IPS-20b (cell line): ENCODE measurements at regions not wholly inside any gene's neighbourhood (a gene's known extent, or its start where the extent isn't known, plus 50 kb on each side); places are given as distances from the start of the nearest gene placed in this dataset.

Experiments
- H3K27ac ChIP-seq: one replicate; pipeline ENCODE4 v1.5.1; 2013; ENCODE audit warnings: low read length
- H3K27me3 ChIP-seq: 2 replicates; pipeline ENCODE4 v1.6.1; 2013; ENCODE audit warnings: mild to moderate bottlenecking, low read length, inconsistent platforms; ENCODE audit not compliant: insufficient read depth
- H3K36me3 ChIP-seq: 2 replicates; pipeline ENCODE4 v1.6.1; 2013; ENCODE audit warnings: low read depth, mild to moderate bottlenecking, inconsistent platforms, low read length, moderate library complexity; ENCODE audit not compliant: insufficient read depth
- H3K4me1 ChIP-seq: 2 replicates; pipeline ENCODE4 v1.6.1; 2013; ENCODE audit warnings: mild to moderate bottlenecking, control low read depth, inconsistent platforms, low read length, moderate library complexity; ENCODE audit not compliant: insufficient read depth
- H3K4me3 ChIP-seq: 2 replicates; pipeline ENCODE4 v1.5.1; 2013; ENCODE audit warnings: mild to moderate bottlenecking, low read length, inconsistent platforms
- H3K9ac ChIP-seq: 2 replicates; pipeline ENCODE4 v1.6.1; 2013; ENCODE audit warnings: low read depth, mild to moderate bottlenecking, inconsistent platforms, low read length, moderate library complexity
- H3K9me3 ChIP-seq: 2 replicates; pipeline ENCODE4 v1.6.1; 2013; ENCODE audit warnings: mild to moderate bottlenecking, low read depth, low read length, inconsistent platforms; ENCODE audit not compliant: insufficient read depth

DNA sequence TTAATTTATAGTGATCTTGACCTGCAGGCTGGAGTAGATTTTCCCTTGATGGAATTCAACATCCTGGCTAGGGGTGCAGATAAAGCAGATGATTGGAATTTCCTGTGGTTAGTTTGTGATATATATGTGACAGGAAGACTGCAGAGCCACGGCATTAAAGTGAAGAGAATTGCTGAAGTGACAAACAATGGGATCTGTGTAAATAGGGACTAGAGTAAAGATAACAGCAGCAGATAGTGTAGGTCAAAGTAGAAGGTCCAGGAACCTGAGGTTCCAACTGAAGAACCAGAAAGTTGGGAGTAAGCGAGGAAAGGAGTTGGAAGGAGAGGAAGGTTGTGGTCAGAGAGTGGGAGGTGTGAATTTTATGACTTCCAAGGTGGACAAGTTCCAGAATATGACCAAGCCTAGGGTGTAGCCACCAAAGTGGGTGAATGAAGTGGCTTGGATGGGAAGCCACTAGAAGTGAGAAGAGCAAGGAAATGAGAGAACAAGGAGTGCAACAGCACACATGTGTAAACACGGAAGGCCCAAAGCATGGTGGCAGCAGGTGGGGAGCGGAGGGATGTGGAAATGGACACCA lies 325.0 kb downstream of the RAB28 start:
- H3K27ac ChIP-seq = no peak overlapping the region
- H3K27me3 ChIP-seq = no peaks in the 10 kb centered on the region
- H3K9ac ChIP-seq = no peak overlapping the region
- no peaks in the 10 kb centered on the region for H3K4me1 ChIP-seq
- no peaks in the 10 kb centered on the region for H3K9me3 ChIP-seq
- H3K4me3 ChIP-seq = no peak overlapping the region
- H3K36me3 ChIP-seq = no peaks in the 10 kb centered on the region

DNA sequence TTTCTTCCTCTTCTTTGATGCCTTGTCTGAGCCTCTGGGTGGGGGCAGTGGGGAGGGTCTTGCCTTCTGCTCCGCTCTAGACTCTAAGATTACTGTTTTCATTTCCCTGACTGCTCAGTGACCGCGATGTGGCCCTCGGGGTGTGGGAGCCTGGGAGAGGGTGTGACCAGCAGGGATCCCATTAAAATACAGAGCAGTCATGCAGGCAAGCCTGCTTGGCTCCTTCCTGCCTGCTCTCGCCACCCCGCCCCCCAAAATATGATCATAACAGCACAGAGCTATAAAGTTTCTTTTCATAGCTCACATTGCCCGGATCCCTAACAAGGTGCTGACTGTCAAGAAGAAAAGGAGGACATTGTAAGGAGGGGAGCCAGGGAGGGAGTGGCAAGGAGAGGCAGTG lies 332.9 kb downstream of the RAB28 start:
- no peak overlapping the region for H3K27ac ChIP-seq
- H3K9ac ChIP-seq = no peak overlapping the region
- no peaks in the 10 kb centered on the region for H3K36me3 ChIP-seq
- no peaks in the 10 kb centered on the region for H3K9me3 ChIP-seq
- no peaks in the 10 kb centered on the region for H3K27me3 ChIP-seq
- no peak overlapping the region for H3K4me3 ChIP-seq
- no peaks in the 10 kb centered on the region for H3K4me1 ChIP-seq

DNA sequence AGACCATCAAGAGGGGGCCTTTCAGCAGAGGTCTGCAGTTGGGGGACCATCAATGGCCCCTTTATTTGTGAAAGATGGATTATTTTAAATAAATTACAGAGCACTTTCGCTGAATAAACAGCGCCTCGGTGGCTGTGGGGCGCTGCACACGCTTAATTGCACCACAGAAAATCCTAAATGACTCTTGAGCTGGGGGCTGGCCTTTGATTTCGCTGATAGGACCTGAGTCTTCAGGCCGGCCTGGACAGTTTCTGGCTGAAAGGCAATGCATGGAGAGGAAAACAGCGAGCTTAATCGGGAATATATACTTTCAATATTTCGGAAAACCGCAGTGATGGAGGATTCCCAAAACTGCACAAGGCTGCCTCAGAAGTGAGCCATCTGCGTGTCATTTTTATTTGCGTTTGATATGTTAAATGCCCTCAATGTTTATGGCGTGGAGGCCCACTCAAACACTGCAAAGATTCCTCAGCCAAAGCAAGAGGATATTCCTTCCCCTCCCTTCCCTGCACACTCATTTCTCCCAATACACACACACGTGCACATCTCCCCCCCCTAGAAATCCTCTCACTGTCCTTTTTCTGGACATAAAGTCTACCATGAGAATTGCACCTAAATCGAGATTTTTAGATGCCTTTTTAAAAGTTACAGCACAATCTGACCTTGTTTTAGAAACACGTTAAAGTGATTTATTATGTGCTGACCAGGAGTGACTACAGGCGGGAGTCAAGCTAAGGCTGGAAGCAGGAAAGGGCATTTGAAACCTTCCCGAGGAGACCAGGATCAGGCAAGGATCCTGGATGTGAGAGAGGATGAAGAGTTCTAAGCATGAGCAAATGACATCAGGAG lies 340.7 kb downstream of the RAB28 start:
- H3K4me3 ChIP-seq = no peak overlapping the region
- no peak overlapping the region for H3K27ac ChIP-seq

DNA sequence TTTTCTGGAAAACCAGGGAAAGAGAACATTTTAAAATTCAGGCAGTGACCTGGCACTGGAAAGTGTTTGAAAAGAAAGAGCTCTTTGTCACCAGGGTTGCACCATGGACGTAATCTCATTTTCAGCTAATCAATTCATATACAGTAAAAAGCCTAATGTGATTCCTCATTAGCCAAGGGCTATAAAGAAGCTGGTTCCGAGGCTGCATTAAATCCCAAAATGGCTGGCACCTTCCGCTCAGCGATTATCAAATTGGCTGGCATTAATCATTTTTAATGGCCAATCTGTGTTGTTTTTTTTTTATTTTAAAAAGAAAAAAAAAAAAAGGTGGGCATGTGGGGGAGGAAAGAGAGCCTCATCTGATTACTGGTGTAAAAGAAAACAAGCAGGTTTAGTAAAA lies 341.4 kb downstream of the RAB28 start:
- H3K9ac ChIP-seq = no peak overlapping the region

More for the DNA sequence above, 340.7 kb downstream of the RAB28 start:
- Histone ChIP-seq H3K9me3 (no peaks in the 10 kb centered on the region), H3K9ac (no peak overlapping the region), H3K27me3 (no peaks in the 10 kb centered on the region), H3K4me1 (no peaks in the 10 kb centered on the region), H3K36me3 (no peaks in the 10 kb centered on the region)

DNA sequence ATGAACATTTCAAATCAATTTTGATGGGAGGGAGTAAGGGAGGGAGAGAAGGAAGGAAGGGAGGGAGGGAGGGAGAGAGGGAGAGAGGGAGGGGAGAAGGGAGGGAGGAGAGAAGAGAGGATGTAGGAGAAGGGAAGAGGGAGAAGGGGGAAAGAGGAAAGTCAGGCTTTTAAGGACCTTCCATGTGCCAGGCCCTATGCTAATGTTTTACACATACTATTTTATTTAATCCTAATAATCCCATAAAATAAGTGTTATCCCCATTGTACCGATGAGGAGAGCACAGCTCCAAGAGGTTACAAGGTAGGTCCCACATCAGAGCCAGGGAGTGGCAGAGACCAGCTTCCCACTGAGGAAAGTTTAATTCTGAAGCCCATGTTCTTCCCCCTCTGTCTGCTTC lies 341.9 kb downstream of the RAB28 start:
- Histone ChIP-seq H3K4me3 (no peak overlapping the region), H3K9ac (no peak overlapping the region), H3K4me1 (no peaks in the 10 kb centered on the region), H3K27me3 (no peaks in the 10 kb centered on the region), H3K9me3 (no peaks in the 10 kb centered on the region), H3K27ac (no peak overlapping the region), H3K36me3 (no peaks in the 10 kb centered on the region)

More for the DNA sequence above, 341.4 kb downstream of the RAB28 start:
- Histone ChIP-seq H3K4me3 (no peak overlapping the region), H3K9me3 (no peaks in the 10 kb centered on the region), H3K36me3 (no peaks in the 10 kb centered on the region), H3K27me3 (no peaks in the 10 kb centered on the region), H3K4me1 (no peaks in the 10 kb centered on the region), H3K27ac (no peak overlapping the region)

DNA sequence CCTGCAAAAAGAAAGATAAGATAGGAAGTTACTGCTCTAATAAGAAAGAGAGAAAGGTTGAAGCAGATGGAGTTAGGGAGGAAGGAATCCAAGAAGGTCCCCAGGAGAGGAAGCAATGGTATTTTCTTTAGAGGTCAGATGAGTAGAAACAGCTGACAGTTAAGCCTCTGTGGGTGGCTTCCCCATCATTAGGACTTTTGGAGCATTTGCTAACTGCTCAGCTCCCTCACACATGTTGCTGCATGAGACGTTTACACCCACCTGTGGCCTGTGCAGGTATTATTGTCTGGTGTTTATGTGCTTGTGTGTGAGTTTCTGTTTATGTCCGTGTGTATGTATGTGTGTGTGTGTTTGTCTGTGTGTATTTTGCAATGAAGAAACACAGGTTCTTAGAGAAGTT lies 346.8 kb downstream of the RAB28 start:
- Histone ChIP-seq H3K4me1 (no peaks in the 10 kb centered on the region), H3K27me3 (no peaks in the 10 kb centered on the region), H3K4me3 (no peak overlapping the region), H3K36me3 (no peaks in the 10 kb centered on the region), H3K27ac (no peak overlapping the region), H3K9me3 (no peaks in the 10 kb centered on the region), H3K9ac (no peak overlapping the region)

DNA sequence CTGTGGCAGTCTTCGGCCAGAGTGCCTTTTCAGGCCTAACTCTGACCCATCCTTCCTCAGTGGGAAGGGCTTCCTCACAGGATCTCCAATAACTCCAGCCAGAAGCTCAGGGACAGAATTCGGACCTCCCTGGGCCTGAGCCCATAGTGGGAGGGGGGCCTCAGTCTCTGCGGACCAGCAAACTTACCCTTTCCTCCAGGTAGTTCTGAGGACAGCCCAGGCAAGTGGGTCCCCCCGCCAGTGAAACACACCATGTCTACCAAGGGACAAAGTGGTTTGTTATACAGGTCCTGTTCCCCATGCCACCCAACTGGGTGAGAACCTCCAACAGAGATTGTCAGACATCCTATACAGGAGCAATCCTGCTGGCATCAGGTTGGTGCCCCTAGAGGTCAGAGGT lies 350.4 kb downstream of the RAB28 start:
- Histone ChIP-seq H3K9me3 (no peaks in the 10 kb centered on the region), H3K4me3 (no peak overlapping the region), H3K9ac (no peak overlapping the region), H3K27ac (no peak overlapping the region), H3K36me3 (no peaks in the 10 kb centered on the region), H3K27me3 (no peaks in the 10 kb centered on the region), H3K4me1 (no peaks in the 10 kb centered on the region)

DNA sequence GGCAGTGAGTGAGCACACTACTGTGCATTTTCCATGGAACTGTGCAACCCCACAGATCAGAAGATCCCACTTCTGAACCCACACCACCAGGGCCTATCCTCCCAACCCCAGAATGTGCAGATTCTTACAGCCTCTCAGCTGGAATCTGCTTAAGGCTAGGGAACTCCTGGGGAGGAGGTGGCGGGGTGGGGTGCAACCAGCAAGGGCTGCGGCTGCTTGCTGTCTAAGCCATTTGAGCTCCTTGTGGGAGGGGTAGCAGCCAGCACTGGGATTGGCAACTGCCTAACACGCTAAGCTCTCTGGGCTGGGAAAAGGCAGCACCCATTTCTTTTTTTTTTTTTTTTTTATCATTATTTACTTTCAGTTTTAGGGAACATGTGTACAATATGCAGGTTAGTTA lies 353.3 kb downstream of the RAB28 start:
- Histone ChIP-seq H3K36me3 (no peaks in the 10 kb centered on the region), H3K27ac (no peak overlapping the region), H3K9me3 (no peaks in the 10 kb centered on the region), H3K9ac (no peak overlapping the region), H3K4me1 (no peaks in the 10 kb centered on the region), H3K4me3 (no peak overlapping the region), H3K27me3 (no peaks in the 10 kb centered on the region)

DNA sequence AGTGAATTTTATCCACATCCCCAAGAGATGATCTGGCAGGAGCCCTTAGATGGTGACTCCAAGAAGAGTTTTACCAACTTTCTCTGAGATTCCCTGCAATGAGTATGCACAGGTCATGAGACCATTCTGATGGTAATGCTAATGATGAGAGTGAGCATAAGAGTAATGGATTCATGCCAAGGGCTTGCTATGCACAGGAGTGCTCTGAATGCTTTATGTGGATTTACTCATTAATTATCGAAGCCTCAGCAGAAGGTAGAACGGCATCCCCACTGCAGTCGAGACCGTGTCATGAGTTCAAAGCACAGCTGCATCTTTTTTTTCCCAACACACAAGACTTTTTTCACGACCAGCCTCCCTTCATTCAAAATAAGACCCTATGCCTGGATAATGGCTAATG lies 355.0 kb downstream of the RAB28 start:
- Histone ChIP-seq H3K4me1 (no peaks in the 10 kb centered on the region), H3K9me3 (no peaks in the 10 kb centered on the region), H3K4me3 (no peak overlapping the region), H3K36me3 (no peaks in the 10 kb centered on the region), H3K9ac (no peak overlapping the region), H3K27me3 (no peaks in the 10 kb centered on the region), H3K27ac (no peak overlapping the region)

DNA sequence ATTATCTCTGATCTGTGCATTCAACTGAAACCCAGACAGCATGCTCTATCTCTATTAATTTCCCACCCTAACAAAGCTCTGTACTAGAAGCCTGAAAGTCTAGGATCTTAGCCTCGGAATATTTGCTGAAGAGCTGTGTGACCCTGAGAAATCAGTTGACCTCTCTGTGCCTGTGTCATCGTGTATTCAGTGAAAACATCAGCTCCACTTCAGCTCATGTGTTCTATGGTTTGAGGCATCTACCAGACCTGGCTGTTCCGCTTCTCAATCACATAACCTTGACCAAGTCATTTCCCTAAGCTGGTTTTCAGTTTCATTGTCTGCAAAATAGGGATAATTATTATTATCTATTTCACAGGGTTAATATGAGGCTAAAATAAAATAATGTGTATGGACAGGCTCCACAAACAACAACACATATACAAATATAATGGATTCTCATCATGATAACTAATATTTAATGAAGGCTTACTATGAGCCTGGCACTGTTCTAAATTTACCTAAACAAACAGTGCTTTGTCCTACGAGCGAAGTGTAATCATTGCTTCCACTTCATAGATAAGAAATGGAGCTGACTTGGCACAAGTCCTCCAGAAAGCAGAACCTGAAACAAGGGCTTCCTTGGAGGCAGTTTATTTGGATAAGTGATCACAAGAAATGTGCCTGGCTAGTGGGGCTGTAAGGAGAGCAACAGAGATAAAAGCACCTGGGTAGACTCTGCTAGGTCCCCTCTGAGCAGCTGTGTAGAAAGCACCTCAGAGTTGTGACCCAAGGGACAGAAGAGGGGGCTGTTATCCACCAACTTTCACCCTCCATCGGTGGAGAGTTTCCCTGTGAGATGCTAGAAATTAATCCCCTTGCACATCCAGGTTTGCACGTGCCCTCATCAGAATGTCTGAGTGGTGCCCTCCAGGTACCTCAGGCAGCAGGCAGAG lies 356.9 kb downstream of the RAB28 start:
- Histone ChIP-seq H3K27me3 (no peaks in the 10 kb centered on the region), H3K9ac (no peak overlapping the region), H3K27ac (no peak overlapping the region), H3K36me3 (no peaks in the 10 kb centered on the region), H3K4me1 (no peaks in the 10 kb centered on the region), H3K4me3 (no peak overlapping the region), H3K9me3 (no peaks in the 10 kb centered on the region)

DNA sequence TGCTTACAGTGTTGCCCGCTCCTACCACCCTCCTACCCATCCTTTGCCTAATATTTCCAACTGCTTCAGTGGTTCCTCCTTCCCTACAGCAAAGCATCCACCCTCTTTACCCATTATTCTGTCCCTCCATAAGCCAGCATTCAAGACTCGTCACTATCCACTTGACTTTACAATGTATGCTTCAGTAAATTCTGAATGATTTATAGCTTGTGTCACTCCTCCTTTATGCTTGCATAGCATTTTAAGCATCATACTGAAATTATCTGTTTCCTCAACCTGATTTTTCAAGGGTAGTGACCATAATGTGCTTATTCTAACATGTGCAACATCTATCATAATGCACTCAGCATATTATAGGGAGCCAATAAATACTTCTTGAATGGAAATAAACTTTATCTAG lies 365.5 kb downstream of the RAB28 start:
- H3K9me3 ChIP-seq = no peaks in the 10 kb centered on the region
- no peak overlapping the region for H3K4me3 ChIP-seq
- no peaks in the 10 kb centered on the region for H3K36me3 ChIP-seq
- no peak overlapping the region for H3K27ac ChIP-seq
- H3K27me3 ChIP-seq = no peaks in the 10 kb centered on the region
- H3K9ac ChIP-seq = no peak overlapping the region
- no peaks in the 10 kb centered on the region for H3K4me1 ChIP-seq
